Left ventricle myocardium superior (tissue), 1 donor: ENCODE measurements at regions not wholly inside any gene's neighbourhood (a gene's known extent, or its start where the extent isn't known, plus 50 kb on each side); places are given as distances from the start of the nearest gene placed in this dataset.
"Not testable (repeated sequence)": the region's sequence is repeated elsewhere in the genome, so short reads cannot be mapped to it uniquely, and the experiment has no call there.

Source experiments
- ATAC-seq: fragments of 200-7000 bp; cut with Tn5 transposase; one replicate; pipeline ENCODE4 v1.9.1; 2020; ENCODE audit warnings: mild to moderate bottlenecking, moderate library complexity
- DNase-seq: peaks from one replicate; pipeline ENCODE4 v3.0.0-alpha.2; 2020
- intact Hi-C: fragments of 100-400 bp; cut with micrococcal nuclease; formaldehyde crosslinking; loops from one replicate; pipeline ENCODE4 v1.11.0; 2022
- donor health status: DM: no; HTN: yes; CAD: no; lungs with severe emphysema.

- DNase-seq = no peak
- intact Hi-C loops = no loop called here
- ATAC-seq = no peak
These were observed 157.7 kb upstream of the ZNF267 start for GRCh38 chr16:31715915-31716314.

DNA sequence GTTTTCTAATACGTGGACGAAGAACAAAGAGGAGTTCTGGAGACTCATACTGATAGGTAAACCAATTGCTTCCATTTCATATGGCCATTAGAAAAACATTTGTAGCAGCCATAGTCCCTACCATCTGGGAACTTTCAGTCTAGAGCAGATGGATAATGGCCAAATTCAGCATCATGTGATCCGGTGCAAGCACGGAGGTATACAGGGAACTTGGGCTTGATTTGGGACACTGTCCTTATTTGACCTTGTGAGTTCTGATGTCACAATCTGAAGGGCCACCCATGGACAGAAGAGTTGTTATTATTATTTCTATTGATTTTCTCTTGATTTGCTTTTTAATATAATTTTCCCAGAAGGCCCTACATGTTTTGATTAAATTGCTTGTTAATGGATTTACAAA is 154.6 kb upstream of the ZNF267 start:
- ATAC-seq = peak; percentile 85
- intact Hi-C loops = no loop called here

GRCh38 chr16:31727553-31727952 is 146.1 kb upstream of the ZNF267 start:
- no peak for DNase-seq
- intact Hi-C loops = no loop called here

More for the DNA sequence above, 154.6 kb upstream of the ZNF267 start:
- DNase-seq = no peak

DNA sequence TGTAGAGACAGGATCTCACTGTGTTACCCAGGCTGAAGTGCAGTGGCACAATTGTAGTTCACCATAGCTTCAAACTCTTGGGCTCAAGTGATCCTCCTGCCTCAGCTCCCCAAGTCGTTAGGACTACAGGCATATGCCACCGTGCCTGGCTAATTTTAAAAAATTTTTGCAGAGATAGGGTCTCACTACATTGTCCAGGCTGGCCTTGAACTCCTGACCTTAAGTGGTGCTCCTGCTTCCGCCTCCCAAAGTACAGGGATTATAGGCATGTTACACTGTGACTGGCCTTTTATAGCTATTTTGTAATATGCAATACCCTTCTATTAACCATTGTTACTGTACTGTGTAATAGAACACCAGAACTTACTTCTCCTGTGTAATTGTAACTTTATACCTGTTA is 139.3 kb upstream of the ZNF267 start:
- no peak for ATAC-seq
- no peak for DNase-seq
- intact Hi-C loops = no loop called here

More at GRCh38 chr16:31727553-31727952, 146.1 kb upstream of the ZNF267 start:
- ATAC-seq = no peak

GRCh38 chr16:31745098-31745497 is 128.5 kb upstream of the ZNF267 start:
- intact Hi-C loops, ATAC-seq, DNase-seq: not testable (repeated sequence)

DNA sequence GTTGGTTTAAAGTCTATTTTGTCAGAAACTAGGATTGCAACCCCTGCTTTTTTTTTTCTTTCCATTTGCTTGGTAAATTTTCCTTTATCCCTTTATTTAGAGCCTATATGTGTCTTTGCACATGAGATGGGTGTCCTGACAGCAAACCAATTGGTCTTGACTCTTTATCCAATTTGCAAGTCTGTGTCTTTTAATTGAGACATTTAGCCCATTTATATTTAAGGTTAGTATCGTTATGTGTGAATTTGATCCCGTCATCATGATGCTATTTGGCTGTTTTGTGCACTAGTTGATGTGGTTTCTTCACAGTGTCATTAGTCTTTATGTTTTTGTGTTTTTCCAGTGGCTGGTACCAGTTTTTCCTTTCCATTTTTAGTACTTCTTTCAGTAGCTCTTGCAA is 127.7 kb upstream of the ZNF267 start:
- ATAC-seq = no peak
- intact Hi-C loops = no loop called here
- DNase-seq = no peak

DNA sequence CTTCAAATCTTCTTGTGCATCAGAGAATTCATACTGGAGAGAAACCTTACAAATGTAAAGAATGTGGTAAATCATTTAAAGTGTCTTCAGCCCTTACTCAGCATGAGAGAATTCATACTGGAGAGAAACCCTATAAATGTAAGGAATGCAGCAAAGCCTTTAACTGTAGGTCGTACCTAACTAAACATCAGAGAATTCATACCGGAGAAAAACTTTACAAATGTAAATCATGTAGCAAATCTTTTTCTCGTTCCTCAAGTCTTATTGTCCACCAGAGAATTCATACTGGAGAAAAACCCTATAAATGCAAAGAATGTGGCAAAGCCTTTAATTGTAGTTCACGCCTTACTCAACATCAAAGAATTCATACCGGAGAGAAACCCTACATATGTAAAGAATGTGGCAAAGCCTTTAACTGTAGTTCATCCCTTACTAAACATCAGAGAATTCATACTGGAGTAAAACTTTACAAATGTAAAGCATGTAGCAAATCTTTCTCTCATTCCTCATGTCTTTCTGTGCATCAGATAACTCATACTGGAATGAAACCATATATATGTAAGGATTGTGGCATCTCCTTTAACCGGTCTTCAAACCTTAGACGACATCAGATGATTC is 118.5 kb upstream of the ZNF267 start:
- ATAC-seq (no peak), DNase-seq (no peak)
- intact Hi-C loops = no loop called here

- intact Hi-C loops = no loop called here
- DNase-seq = no peak
- no peak for ATAC-seq
These were observed 109.5 kb upstream of the ZNF267 start for GRCh38 chr16:31764103-31764502.

GRCh38 chr16:31767267-31767666 is 106.3 kb upstream of the ZNF267 start:
- ATAC-seq (no peak), DNase-seq (no peak)
- intact Hi-C loops = no loop called here

- intact Hi-C loops = no loop called here
- DNase-seq = no peak
- ATAC-seq = no peak
These were observed 93.3 kb upstream of the ZNF267 start for GRCh38 chr16:31780342-31780741.

- intact Hi-C loops = no loop called here
- ATAC-seq = no peak
- no peak for DNase-seq
These were observed 88.5 kb upstream of the ZNF267 start for GRCh38 chr16:31785126-31785525.

GRCh38 chr16:31807086-31807485 is 66.5 kb upstream of the ZNF267 start:
- DNase-seq = no peak
- intact Hi-C loops = no loop called here
- no peak for ATAC-seq

GRCh38 chr16:31810863-31811262 is 62.7 kb upstream of the ZNF267 start:
- intact Hi-C loops = no loop called here

DNA sequence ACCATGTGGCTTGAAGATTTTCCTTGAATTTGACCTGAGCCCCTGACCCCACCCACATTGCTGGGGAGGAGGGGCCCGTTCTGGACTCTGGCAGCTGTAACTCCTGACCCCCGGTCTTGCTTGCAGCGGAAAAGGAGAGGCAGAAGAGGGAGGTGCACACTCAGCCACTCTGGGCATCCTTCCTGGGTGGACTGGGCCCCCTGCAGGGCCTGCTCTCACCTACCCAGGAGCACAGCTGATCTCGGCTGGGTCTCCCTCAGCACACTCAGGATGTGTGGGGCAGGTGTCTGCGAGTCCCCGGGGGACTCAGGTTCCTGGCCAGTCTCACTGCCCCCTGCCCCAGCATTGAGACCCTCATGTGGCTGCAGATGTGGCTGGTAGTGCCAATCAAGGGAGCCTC is 57.5 kb upstream of the ZNF267 start:
- not testable (repeated sequence) for ATAC-seq

More at GRCh38 chr16:31810863-31811262, 62.7 kb upstream of the ZNF267 start:
- ATAC-seq (no peak), DNase-seq (no peak)

GRCh38 chr16:31819386-31819785 is 54.2 kb upstream of the ZNF267 start:
- ATAC-seq (no peak), DNase-seq (no peak)
- intact Hi-C loops = no loop called here

More for the DNA sequence above, 57.5 kb upstream of the ZNF267 start:
- intact Hi-C loops, DNase-seq: not testable (repeated sequence)

DNA sequence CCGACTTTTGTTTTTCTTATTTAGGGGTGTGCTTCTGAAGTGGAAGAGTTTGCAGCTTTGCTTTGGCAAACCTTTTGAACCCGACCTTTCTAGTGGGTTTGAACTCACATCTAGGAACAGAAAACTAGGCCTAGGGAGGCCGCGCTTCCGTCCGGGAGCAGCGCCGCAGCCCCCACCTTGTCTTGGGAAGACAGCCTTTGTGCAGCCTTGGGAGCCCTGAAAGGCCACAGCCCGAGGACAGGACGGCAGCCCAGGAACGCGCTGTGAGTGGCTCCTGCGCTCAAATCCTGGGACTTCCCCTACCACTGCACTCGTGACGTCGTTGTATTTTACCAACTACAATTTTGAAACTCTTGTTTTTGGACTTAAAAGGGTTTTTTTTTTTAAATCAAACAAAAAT is 53.7 kb upstream of the ZNF267 start:
- ATAC-seq = no peak
- DNase-seq = no peak
- intact Hi-C loops = no loop called here
